WTC11 (cell line): ENCODE measurements at regions not wholly inside any gene's neighbourhood (a gene's known extent, or its start where the extent isn't known, plus 50 kb on each side); places are given as distances from the start of the nearest gene placed in this dataset.

Experiments
- ATAC-seq: fragments of 200-7000 bp; cut with Tn5 transposase; 2 replicates; pipeline ENCODE4 v1.10.0; 2021; ENCODE audit warnings: mild to moderate bottlenecking, moderate library complexity
- CTCF ChIA-PET: fragments of 300-600 bp; sonication (Branson Sonifier 250); formaldehyde crosslinking; loops from one replicate; lab custom pipeline; 2021; ENCODE audit warnings: antibody characterized with exemption; lab: Charles Lee
- POLR2A ChIA-PET: fragments of 350-600 bp; sonication (Branson Sonifier 250); formaldehyde crosslinking; loops from one replicate; lab custom pipeline; 2021; ENCODE audit warnings: antibody characterized with exemption; lab: Charles Lee
- DNase-seq: peaks from one replicate; pipeline ENCODE4 v3.0.0; 2021; ENCODE audit warnings: low spot score
- H3K27ac Mint-ChIP-seq: 2 replicates; pipeline ENCODE4 v1.8.0; 2021; ENCODE audit warnings: mixed read lengths
- H3K27me3 Mint-ChIP-seq: 2 replicates; pipeline ENCODE4 v1.8.0; 2021; ENCODE audit warnings: low read depth, mild to moderate bottlenecking, moderate library complexity, mixed read lengths
- H3K36me3 Mint-ChIP-seq: 2 replicates; pipeline ENCODE4 v1.8.0; 2021; ENCODE audit warnings: mixed read lengths
- H3K4me1 Mint-ChIP-seq: 2 replicates; pipeline ENCODE4 v1.8.0; 2022; ENCODE audit warnings: mixed read lengths
- H3K4me3 Mint-ChIP-seq: 2 replicates; pipeline ENCODE4 v1.8.0; 2021; ENCODE audit warnings: mild to moderate bottlenecking, moderate library complexity, mixed read lengths
- H3K9me3 Mint-ChIP-seq: 2 replicates; pipeline ENCODE4 v1.8.0; 2021; ENCODE audit warnings: mixed read lengths
- CBFB ChIP-seq: sonication (generic); formaldehyde crosslinking; IDR thresholded peaks from 2 replicates; pipeline ENCODE4 v1.8.1; 2022; ENCODE audit warnings: mild to moderate bottlenecking, low read depth, missing genetic modification reagents
- CDX4 ChIP-seq: fragments of 250-450 bp; sonication (Bioruptor Pico); IDR thresholded peaks from 2 replicates; pipeline ENCODE4 v1.9.0; 2021; ENCODE audit warnings: moderate library complexity, mild to moderate bottlenecking, inconsistent platforms, borderline replicate concordance
- EMX1 ChIP-seq: fragments of 250-450 bp; sonication (Bioruptor Pico); IDR thresholded peaks from 2 replicates; pipeline ENCODE4 v1.8.0; 2021; ENCODE audit warnings: mild to moderate bottlenecking
- ESRRA ChIP-seq: sonication (generic); formaldehyde crosslinking; IDR thresholded peaks from 2 replicates; pipeline ENCODE4 v1.8.1; 2022; ENCODE audit warnings: mild to moderate bottlenecking, missing genetic modification reagents, borderline replicate concordance
- ETV6 ChIP-seq: sonication (generic); formaldehyde crosslinking; IDR thresholded peaks from 2 replicates; pipeline ENCODE4 v1.8.1; 2022; ENCODE audit warnings: mild to moderate bottlenecking, missing genetic modification reagents
- HMGA2 ChIP-seq: fragments of 250-450 bp; sonication (Bioruptor Pico); IDR thresholded peaks from 2 replicates; pipeline ENCODE4 v1.4.0; 2021; ENCODE audit warnings: mild to moderate bottlenecking, moderate library complexity
- JUN ChIP-seq: sonication (generic); formaldehyde crosslinking; IDR thresholded peaks from 2 replicates; pipeline ENCODE4 v1.8.0; 2023; ENCODE audit warnings: mild to moderate bottlenecking, missing genetic modification reagents
- MYBL2 ChIP-seq: sonication (generic); formaldehyde crosslinking; IDR thresholded peaks from 2 replicates; pipeline ENCODE4 v1.8.1; 2023; ENCODE audit warnings: mild to moderate bottlenecking, moderate library complexity, missing genetic modification reagents
- NR1H2 ChIP-seq: sonication (generic); formaldehyde crosslinking; IDR thresholded peaks from 2 replicates; pipeline ENCODE4 v1.9.0; 2021; ENCODE audit warnings: mild to moderate bottlenecking, moderate library complexity, missing genetic modification reagents
- NR2C2 ChIP-seq: sonication (generic); formaldehyde crosslinking; IDR thresholded peaks from 2 replicates; pipeline ENCODE4 v1.8.0; 2022; ENCODE audit warnings: mild to moderate bottlenecking, missing genetic modification reagents
- USF1 ChIP-seq: sonication (generic); formaldehyde crosslinking; IDR thresholded peaks from 2 replicates; pipeline ENCODE4 v1.8.0; 2022; ENCODE audit warnings: mild to moderate bottlenecking, missing genetic modification reagents
- ZBTB43 ChIP-seq: sonication (generic); formaldehyde crosslinking; IDR thresholded peaks from 2 replicates; pipeline ENCODE4 v1.8.1; 2023; ENCODE audit warnings: mild to moderate bottlenecking, missing genetic modification reagents
- ZNF138 ChIP-seq: sonication (generic); formaldehyde crosslinking; conservative IDR thresholded peaks from 2 replicates; pipeline ENCODE4 v1.8.1; 2022; ENCODE audit warnings: mild to moderate bottlenecking, moderate library complexity, missing genetic modification reagents
- ZNF219 ChIP-seq: sonication (generic); formaldehyde crosslinking; IDR thresholded peaks from 2 replicates; pipeline ENCODE4 v1.8.0; 2023; ENCODE audit warnings: missing genetic modification reagents, mild to moderate bottlenecking, borderline replicate concordance
- TF ChIP-seq, protein P1 (sequence below): sonication (generic); formaldehyde crosslinking; IDR thresholded peaks from 2 replicates; pipeline ENCODE4 v1.8.0; 2022; ENCODE audit warnings: mild to moderate bottlenecking, missing genetic modification reagents
- TF ChIP-seq, protein P2 (sequence below): fragments of 250-450 bp; sonication (Bioruptor Pico); IDR thresholded peaks from 2 replicates; pipeline ENCODE4 v1.9.0; 2021; ENCODE audit warnings: mild to moderate bottlenecking
- TF ChIP-seq, protein P3 (sequence below): sonication (generic); formaldehyde crosslinking; IDR thresholded peaks from 2 replicates; pipeline ENCODE4 v1.8.1; 2022; ENCODE audit warnings: low read depth, missing genetic modification reagents, borderline replicate concordance
- TF ChIP-seq, protein P4 (sequence below): sonication (generic); formaldehyde crosslinking; IDR thresholded peaks from 2 replicates; pipeline ENCODE4 v1.8.1; 2022; ENCODE audit warnings: mild to moderate bottlenecking, moderate library complexity, missing genetic modification reagents
- TF ChIP-seq, protein P5 (sequence below): fragments of 200-600 bp; IDR thresholded peaks from 2 replicates; pipeline ENCODE4 v1.8.0; 2022; ENCODE audit warnings: antibody characterized with exemption
- TF ChIP-seq, protein P6 (sequence below): sonication (generic); formaldehyde crosslinking; IDR thresholded peaks from 2 replicates; pipeline ENCODE4 v1.8.1; 2022; ENCODE audit warnings: low read depth, mild to moderate bottlenecking, moderate library complexity, missing genetic modification reagents, borderline replicate concordance
- TF ChIP-seq, protein P7 (sequence below): sonication (generic); formaldehyde crosslinking; IDR thresholded peaks from 2 replicates; pipeline ENCODE4 v1.8.0; 2022; ENCODE audit warnings: mild to moderate bottlenecking, missing genetic modification reagents
- TF ChIP-seq, protein P8 (sequence below): sonication (generic); formaldehyde crosslinking; IDR thresholded peaks from 2 replicates; pipeline ENCODE4 v1.8.0; 2023; ENCODE audit warnings: missing genetic modification reagents

- TF ChIP-seq, protein P1, sequence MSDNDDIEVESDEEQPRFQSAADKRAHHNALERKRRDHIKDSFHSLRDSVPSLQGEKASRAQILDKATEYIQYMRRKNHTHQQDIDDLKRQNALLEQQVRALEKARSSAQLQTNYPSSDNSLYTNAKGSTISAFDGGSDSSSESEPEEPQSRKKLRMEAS (CRISPR knock-in tag) = no peak
- TF ChIP-seq JUN (CRISPR knock-in tag) = no peak
- TF ChIP-seq USF1 = no peak
- TF ChIP-seq NR1H2 (CRISPR knock-in tag) = no peak
- no peak for TF ChIP-seq MYBL2 (CRISPR knock-in tag)
- TF ChIP-seq ZNF219 (CRISPR knock-in tag) = no peak
- no peak for TF ChIP-seq NR2C2 (CRISPR knock-in tag)
- TF ChIP-seq, protein P2, sequence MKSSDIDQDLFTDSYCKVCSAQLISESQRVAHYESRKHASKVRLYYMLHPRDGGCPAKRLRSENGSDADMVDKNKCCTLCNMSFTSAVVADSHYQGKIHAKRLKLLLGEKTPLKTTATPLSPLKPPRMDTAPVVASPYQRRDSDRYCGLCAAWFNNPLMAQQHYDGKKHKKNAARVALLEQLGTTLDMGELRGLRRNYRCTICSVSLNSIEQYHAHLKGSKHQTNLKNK (CRISPR knock-in tag) = no peak
- TF ChIP-seq CBFB (CRISPR knock-in tag) = no peak
- TF ChIP-seq, protein P3, sequence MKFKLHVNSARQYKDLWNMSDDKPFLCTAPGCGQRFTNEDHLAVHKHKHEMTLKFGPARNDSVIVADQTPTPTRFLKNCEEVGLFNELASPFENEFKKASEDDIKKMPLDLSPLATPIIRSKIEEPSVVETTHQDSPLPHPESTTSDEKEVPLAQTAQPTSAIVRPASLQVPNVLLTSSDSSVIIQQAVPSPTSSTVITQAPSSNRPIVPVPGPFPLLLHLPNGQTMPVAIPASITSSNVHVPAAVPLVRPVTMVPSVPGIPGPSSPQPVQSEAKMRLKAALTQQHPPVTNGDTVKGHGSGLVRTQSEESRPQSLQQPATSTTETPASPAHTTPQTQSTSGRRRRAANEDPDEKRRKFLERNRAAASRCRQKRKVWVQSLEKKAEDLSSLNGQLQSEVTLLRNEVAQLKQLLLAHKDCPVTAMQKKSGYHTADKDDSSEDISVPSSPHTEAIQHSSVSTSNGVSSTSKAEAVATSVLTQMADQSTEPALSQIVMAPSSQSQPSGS (CRISPR knock-in tag) = no peak
- TF ChIP-seq ETV6 = no peak
- TF ChIP-seq ESRRA = no peak
- TF ChIP-seq, protein P4, sequence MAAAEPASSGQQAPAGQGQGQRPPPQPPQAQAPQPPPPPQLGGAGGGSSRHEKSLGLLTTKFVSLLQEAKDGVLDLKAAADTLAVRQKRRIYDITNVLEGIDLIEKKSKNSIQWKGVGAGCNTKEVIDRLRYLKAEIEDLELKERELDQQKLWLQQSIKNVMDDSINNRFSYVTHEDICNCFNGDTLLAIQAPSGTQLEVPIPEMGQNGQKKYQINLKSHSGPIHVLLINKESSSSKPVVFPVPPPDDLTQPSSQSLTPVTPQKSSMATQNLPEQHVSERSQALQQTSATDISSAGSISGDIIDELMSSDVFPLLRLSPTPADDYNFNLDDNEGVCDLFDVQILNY = no peak
- TF ChIP-seq, protein P5, sequence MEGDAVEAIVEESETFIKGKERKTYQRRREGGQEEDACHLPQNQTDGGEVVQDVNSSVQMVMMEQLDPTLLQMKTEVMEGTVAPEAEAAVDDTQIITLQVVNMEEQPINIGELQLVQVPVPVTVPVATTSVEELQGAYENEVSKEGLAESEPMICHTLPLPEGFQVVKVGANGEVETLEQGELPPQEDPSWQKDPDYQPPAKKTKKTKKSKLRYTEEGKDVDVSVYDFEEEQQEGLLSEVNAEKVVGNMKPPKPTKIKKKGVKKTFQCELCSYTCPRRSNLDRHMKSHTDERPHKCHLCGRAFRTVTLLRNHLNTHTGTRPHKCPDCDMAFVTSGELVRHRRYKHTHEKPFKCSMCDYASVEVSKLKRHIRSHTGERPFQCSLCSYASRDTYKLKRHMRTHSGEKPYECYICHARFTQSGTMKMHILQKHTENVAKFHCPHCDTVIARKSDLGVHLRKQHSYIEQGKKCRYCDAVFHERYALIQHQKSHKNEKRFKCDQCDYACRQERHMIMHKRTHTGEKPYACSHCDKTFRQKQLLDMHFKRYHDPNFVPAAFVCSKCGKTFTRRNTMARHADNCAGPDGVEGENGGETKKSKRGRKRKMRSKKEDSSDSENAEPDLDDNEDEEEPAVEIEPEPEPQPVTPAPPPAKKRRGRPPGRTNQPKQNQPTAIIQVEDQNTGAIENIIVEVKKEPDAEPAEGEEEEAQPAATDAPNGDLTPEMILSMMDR = no peak
- TF ChIP-seq HMGA2 = no peak
- TF ChIP-seq, protein P6, sequence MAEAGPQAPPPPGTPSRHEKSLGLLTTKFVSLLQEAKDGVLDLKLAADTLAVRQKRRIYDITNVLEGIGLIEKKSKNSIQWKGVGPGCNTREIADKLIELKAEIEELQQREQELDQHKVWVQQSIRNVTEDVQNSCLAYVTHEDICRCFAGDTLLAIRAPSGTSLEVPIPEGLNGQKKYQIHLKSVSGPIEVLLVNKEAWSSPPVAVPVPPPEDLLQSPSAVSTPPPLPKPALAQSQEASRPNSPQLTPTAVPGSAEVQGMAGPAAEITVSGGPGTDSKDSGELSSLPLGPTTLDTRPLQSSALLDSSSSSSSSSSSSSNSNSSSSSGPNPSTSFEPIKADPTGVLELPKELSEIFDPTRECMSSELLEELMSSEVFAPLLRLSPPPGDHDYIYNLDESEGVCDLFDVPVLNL = no peak
- TF ChIP-seq, protein P7, sequence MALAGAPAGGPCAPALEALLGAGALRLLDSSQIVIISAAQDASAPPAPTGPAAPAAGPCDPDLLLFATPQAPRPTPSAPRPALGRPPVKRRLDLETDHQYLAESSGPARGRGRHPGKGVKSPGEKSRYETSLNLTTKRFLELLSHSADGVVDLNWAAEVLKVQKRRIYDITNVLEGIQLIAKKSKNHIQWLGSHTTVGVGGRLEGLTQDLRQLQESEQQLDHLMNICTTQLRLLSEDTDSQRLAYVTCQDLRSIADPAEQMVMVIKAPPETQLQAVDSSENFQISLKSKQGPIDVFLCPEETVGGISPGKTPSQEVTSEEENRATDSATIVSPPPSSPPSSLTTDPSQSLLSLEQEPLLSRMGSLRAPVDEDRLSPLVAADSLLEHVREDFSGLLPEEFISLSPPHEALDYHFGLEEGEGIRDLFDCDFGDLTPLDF (CRISPR knock-in tag) = no peak
- TF ChIP-seq, all 79 proteins: peak for 0
- POLR2A ChIA-PET = no interaction called here
- Mint-ChIP-seq H3K4me3 (no peak overlapping the region), H3K4me1 (peaks cover 8% of the 10 kb centered on the region), H3K36me3 (no peaks in the 10 kb centered on the region), H3K27me3 (no peaks in the 10 kb centered on the region), H3K9me3 (no peaks in the 10 kb centered on the region), H3K27ac (no peak overlapping the region)
- CTCF ChIA-PET = no interaction called here
- no peak for DNase-seq
- ATAC-seq = no peak
Measured at GRCh38 chr9:102767076-102767475, 228.1 kb upstream of the CYLC2 start.

- peaks cover 8% of the 10 kb centered on the region for H3K36me3 Mint-ChIP-seq
- no peak overlapping the region for H3K4me3 Mint-ChIP-seq
- no peaks in the 10 kb centered on the region for H3K27me3 Mint-ChIP-seq
- no peaks in the 10 kb centered on the region for H3K4me1 Mint-ChIP-seq
- CTCF ChIA-PET = no interaction called here
- DNase-seq (no peak), ATAC-seq (no peak)
- TF ChIP-seq ZNF138 (CRISPR knock-in tag) (no peak), CDX4 (CRISPR knock-in tag) (no peak), EMX1 (CRISPR knock-in tag) (no peak), ZBTB43 (CRISPR knock-in tag) (no peak)
- TF ChIP-seq, protein P8, sequence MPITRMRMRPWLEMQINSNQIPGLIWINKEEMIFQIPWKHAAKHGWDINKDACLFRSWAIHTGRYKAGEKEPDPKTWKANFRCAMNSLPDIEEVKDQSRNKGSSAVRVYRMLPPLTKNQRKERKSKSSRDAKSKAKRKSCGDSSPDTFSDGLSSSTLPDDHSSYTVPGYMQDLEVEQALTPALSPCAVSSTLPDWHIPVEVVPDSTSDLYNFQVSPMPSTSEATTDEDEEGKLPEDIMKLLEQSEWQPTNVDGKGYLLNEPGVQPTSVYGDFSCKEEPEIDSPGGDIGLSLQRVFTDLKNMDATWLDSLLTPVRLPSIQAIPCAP (CRISPR knock-in tag) = no peak
- TF ChIP-seq, all 79 proteins: peak for 0
- H3K9me3 Mint-ChIP-seq = peaks cover 12% of the 10 kb centered on the region
- no peak overlapping the region for H3K27ac Mint-ChIP-seq
- POLR2A ChIA-PET = no interaction called here
Measured at GRCh38 chr9:102740578-102740977, 254.6 kb upstream of the CYLC2 start.
